H1 (cell line): ENCODE measurements at regions not wholly inside any gene's neighbourhood (a gene's known extent, or its start where the extent isn't known, plus 50 kb on each side); places are given as distances from the start of the nearest gene placed in this dataset.

ENCODE experiments used
- CTCF ChIA-PET: fragments of 300-600 bp; sonication (Branson Sonifier 250); formaldehyde crosslinking; loops from one replicate; lab custom pipeline; 2021; ENCODE audit not compliant: partially characterized antibody; lab: Charles Lee
- POLR2A ChIA-PET: fragments of 300-600 bp; sonication (Branson Sonifier 250); formaldehyde crosslinking; loops from one replicate; lab custom pipeline; 2021; ENCODE audit warnings: inconsistent platforms; ENCODE audit not compliant: partially characterized antibody; lab: Charles Lee
- DNase-seq, 2 experiments: peaks; one replicate each; pipeline versions ENCODE4 v3.0.0 to v3.0.0-alpha.2; 2010 to 2022; ENCODE audit warnings: low spot score in 2 of 2, low read depth in 1 of 2, mixed read lengths in 1 of 2
- FAIRE-seq: peaks from 2 replicates; lab custom pipeline; 2011; peaks lifted over from hg19 to GRCh38; lab: Jason Lieb, UNC
- H2AFZ ChIP-seq: 2 replicates; pipeline ENCODE4 v1.8.1; 2012; ENCODE audit warnings: low read length, inconsistent platforms
- H2AK5ac ChIP-seq: 2 replicates; pipeline ENCODE4 v1.6.1; 2013; ENCODE audit warnings: low read depth, low read length
- H2BK120ac ChIP-seq: replicated peaks from 2 replicates; pipeline ENCODE3; 2013; ENCODE audit warnings: low read depth, low read length, inconsistent platforms
- H2BK12ac ChIP-seq: 2 replicates; pipeline ENCODE4 v1.6.1; 2013; ENCODE audit warnings: low read depth, low read length
- H2BK15ac ChIP-seq: 2 replicates; pipeline ENCODE4 v1.6.1; 2013; ENCODE audit warnings: low read length
- H2BK20ac ChIP-seq: 2 replicates; pipeline ENCODE4 v1.6.1; 2013; ENCODE audit warnings: low read length
- H2BK5ac ChIP-seq: 2 replicates; pipeline ENCODE4 v1.6.1; 2013; ENCODE audit warnings: low read depth, low read length
- H3K14ac ChIP-seq: 2 replicates; pipeline ENCODE4 v1.6.1; 2013; ENCODE audit warnings: inconsistent platforms; ENCODE audit not compliant: insufficient read length
- H3K18ac ChIP-seq: 2 replicates; pipeline ENCODE4 v1.6.1; 2013; ENCODE audit warnings: low read length; ENCODE audit errors: extremely low read depth
- H3K23ac ChIP-seq: 2 replicates; pipeline ENCODE4 v1.6.1; 2013; ENCODE audit warnings: inconsistent platforms; ENCODE audit not compliant: insufficient read length
- H3K23me2 ChIP-seq: 2 replicates; pipeline ENCODE4 v1.6.1; 2013; ENCODE audit warnings: low read depth, low read length
- H3K27ac ChIP-seq: 2 replicates; pipeline ENCODE4 v1.6.1; 2011; ENCODE audit warnings: low read depth, low read length, inconsistent platforms
- H3K27me3 ChIP-seq, 4 experiments: replicated peaks in 1 of 4; 1 replicate in 1 of 4; 2 replicates in 3 of 4; pipeline versions ENCODE4 v1.6.1 to v1.8.1; 2011 to 2013; ENCODE audit warnings: low read length in 3 of 4, mild to moderate bottlenecking in 3 of 4, inconsistent platforms in 2 of 4, mixed read lengths in 2 of 4, moderate library complexity in 1 of 4; ENCODE audit not compliant: control insufficient read depth in 3 of 4, insufficient read depth in 3 of 4; ENCODE audit errors: extremely low read depth in 1 of 4
- H3K36me3 ChIP-seq, 4 experiments: 2 replicates each; pipeline versions ENCODE4 v1.6.1 to v1.8.1; 2011 to 2013; ENCODE audit warnings: mild to moderate bottlenecking in 4 of 4, low read length in 3 of 4, moderate library complexity in 2 of 4, control low read depth in 1 of 4, inconsistent platforms in 1 of 4; ENCODE audit not compliant: insufficient read depth in 4 of 4, control insufficient read depth in 2 of 4
- H3K4ac ChIP-seq: replicated peaks from 2 replicates; pipeline ENCODE3; 2013; ENCODE audit warnings: low read length, low read depth, mixed read lengths, inconsistent platforms; ENCODE audit not compliant: insufficient read length
- H3K4me1 ChIP-seq, 4 experiments: replicated peaks in 1 of 4; 1 replicate in 1 of 4; 2 replicates in 3 of 4; pipeline versions ENCODE4 v1.6.1 to v1.8.1; 2011 to 2013; ENCODE audit warnings: low read length in 3 of 4, inconsistent platforms in 2 of 4, mixed read lengths in 1 of 4; ENCODE audit not compliant: insufficient read depth in 4 of 4, control insufficient read depth in 3 of 4
- H3K4me2 ChIP-seq, 2 experiments: 2 replicates each; pipeline versions ENCODE4 v1.6.1 to v1.8.1; 2011 to 2013; ENCODE audit warnings: low read depth in 2 of 2, low read length in 2 of 2, control low read depth in 1 of 2, inconsistent platforms in 1 of 2, mild to moderate bottlenecking in 1 of 2; ENCODE audit not compliant: insufficient read depth in 1 of 2
- H3K4me3 ChIP-seq, 4 experiments: fragments of 200-600, 300-600 bp in 1 of 4; sonication (generic), shearing (Covaris generic), sonication (Bioruptor Twin) in 1 of 4; 2 replicates each; pipeline versions ENCODE4 v1.5.1 to v1.8.1; 2011 to 2016; ENCODE audit warnings: low read length in 4 of 4, low read depth in 3 of 4, control low read depth in 2 of 4, inconsistent platforms in 2 of 4, mild to moderate bottlenecking in 2 of 4, mixed read lengths in 1 of 4, moderate library complexity in 1 of 4; ENCODE audit not compliant: insufficient read depth in 2 of 4; ENCODE audit errors: extremely low read depth in 1 of 4
- H3K56ac ChIP-seq: replicated peaks from 2 replicates; pipeline ENCODE3; 2013; ENCODE audit warnings: low read depth, mild to moderate bottlenecking, mixed read lengths, low read length, inconsistent platforms; ENCODE audit not compliant: insufficient read length
- H3K79me1 ChIP-seq: 2 replicates; pipeline ENCODE4 v1.6.1; 2013; ENCODE audit warnings: low read depth, low read length, control low read depth
- H3K79me2 ChIP-seq, 2 experiments: 2 replicates each; pipeline versions ENCODE4 v1.6.1 to v1.8.1; 2012 to 2013; ENCODE audit warnings: low read length in 2 of 2, mild to moderate bottlenecking in 2 of 2, inconsistent platforms in 1 of 2; ENCODE audit not compliant: insufficient read depth in 2 of 2, control insufficient read depth in 1 of 2
- H3K9ac ChIP-seq, 4 experiments: replicated peaks in 1 of 4; 1 replicate in 1 of 4; 2 replicates in 3 of 4; pipeline versions ENCODE4 v1.6.1 to v1.8.1; 2011 to 2013; ENCODE audit warnings: low read depth in 3 of 4, low read length in 3 of 4, control low read depth in 2 of 4, mild to moderate bottlenecking in 2 of 4, moderate library complexity in 2 of 4, inconsistent platforms in 1 of 4; ENCODE audit errors: extremely low read depth in 1 of 4
- H3K9me3 ChIP-seq, 2 experiments: 2 replicates each; pipeline versions ENCODE4 v1.6.1 to v1.8.1; 2012 to 2013; ENCODE audit warnings: mild to moderate bottlenecking in 2 of 2, moderate library complexity in 2 of 2, control low read depth in 1 of 2, inconsistent platforms in 1 of 2, low read depth in 1 of 2, low read length in 1 of 2, mixed read lengths in 1 of 2; ENCODE audit not compliant: insufficient read depth in 2 of 2
- H4K20me1 ChIP-seq, 2 experiments: replicated peaks in 1 of 2; 2 replicates each; pipeline versions ENCODE3 to v1.8.1; 2011 to 2013; ENCODE audit warnings: inconsistent platforms in 2 of 2, low read length in 2 of 2, mild to moderate bottlenecking in 1 of 2; ENCODE audit not compliant: insufficient read depth in 2 of 2, control insufficient read depth in 1 of 2
- H4K5ac ChIP-seq: 2 replicates; pipeline ENCODE4 v1.6.1; 2013; ENCODE audit warnings: low read length, low read depth, mixed read lengths, inconsistent platforms; ENCODE audit not compliant: insufficient read length
- H4K8ac ChIP-seq: 2 replicates; pipeline ENCODE4 v1.8.0; 2013; ENCODE audit warnings: mild to moderate bottlenecking, moderate library complexity, low read length, inconsistent platforms; ENCODE audit not compliant: insufficient read depth; ENCODE audit errors: extremely low read depth
- H4K91ac ChIP-seq: replicated peaks from 2 replicates; pipeline ENCODE3; 2013; ENCODE audit warnings: low read length, mixed read lengths, inconsistent platforms; ENCODE audit not compliant: insufficient read length
- BACH1 ChIP-seq: IDR thresholded peaks from 2 replicates; pipeline ENCODE4 v1.6.1; 2012; ENCODE audit warnings: low read length, improper control_type of control experiment
- BCL11A ChIP-seq, 2 experiments: IDR thresholded peaks; one replicate each; pipeline ENCODE4 v1.6.1; 2011; ENCODE audit warnings: low read depth in 2 of 2, low read length in 2 of 2, mild to moderate bottlenecking in 2 of 2
- BRCA1 ChIP-seq: IDR thresholded peaks from 2 replicates; pipeline ENCODE4 v1.6.1; 2012; ENCODE audit warnings: low read depth, low read length, improper control_type of control experiment
- FOSL1 ChIP-seq: IDR thresholded peaks from 2 replicates; pipeline ENCODE4 v1.6.1; 2011; ENCODE audit warnings: mild to moderate bottlenecking, low read depth, low read length, moderate library complexity; ENCODE audit not compliant: insufficient read depth
- HDAC2 ChIP-seq, 2 experiments: fragments of 300-600 bp in 1 of 2; sonication (generic) in 1 of 2; IDR thresholded peaks; 2 replicates each; pipeline ENCODE4 v1.6.1; 2011 to 2012; ENCODE audit warnings: low read depth in 2 of 2, low read length in 2 of 2, mild to moderate bottlenecking in 2 of 2, moderate library complexity in 2 of 2, borderline replicate concordance in 1 of 2, inconsistent platforms in 1 of 2
- KDM5A ChIP-seq: fragments of 200-600 bp; IDR thresholded peaks from 2 replicates; pipeline ENCODE4 v1.7.1; 2012; ENCODE audit warnings: mild to moderate bottlenecking, low read length, inconsistent platforms, mixed read lengths
- POLR2AphosphoS5 ChIP-seq: IDR thresholded peaks from 2 replicates; pipeline ENCODE4 v1.6.1; 2011; ENCODE audit warnings: low read depth, low read length
- RBBP5 ChIP-seq: IDR thresholded peaks from 2 replicates; pipeline ENCODE4 v1.7.1; 2012; ENCODE audit warnings: low read depth, mild to moderate bottlenecking, inconsistent platforms, low read length, moderate library complexity, borderline replicate concordance
- RFX5 ChIP-seq: IDR thresholded peaks from 2 replicates; pipeline ENCODE4 v1.6.1; 2011; ENCODE audit warnings: low read depth, low read length, improper control_type of control experiment, borderline replicate concordance
- SP4 ChIP-seq: IDR thresholded peaks from 2 replicates; pipeline ENCODE4 v1.6.1; 2012; ENCODE audit warnings: low read length, inconsistent platforms
- SUZ12 ChIP-seq: fragments of 200-600 bp; sonication (generic); IDR thresholded peaks from 2 replicates; pipeline ENCODE4 v1.6.1; 2012; ENCODE audit warnings: mild to moderate bottlenecking, inconsistent platforms, low read length, moderate library complexity, mixed read lengths
- TBP ChIP-seq: IDR thresholded peaks from 2 replicates; pipeline ENCODE4 v1.6.1; 2011; ENCODE audit warnings: low read depth, low read length, improper control_type of control experiment
- ZNF274 ChIP-seq: IDR thresholded peaks from 2 replicates; pipeline ENCODE4 v1.7.0; 2012; ENCODE audit warnings: low read length, borderline replicate concordance; ENCODE audit errors: extremely low read depth
- WGBS, 2 experiments: shearing (Covaris generic) in 1 of 2; methylation state at CpG; one replicate each; pipeline versions ENCODE4 v1.1.6 to v1.1.7; 2013 to 2015; ENCODE audit warnings: low lambda C conversion rate in 2 of 2, mixed read lengths in 2 of 2, inconsistent platforms in 1 of 2, low coverage in 1 of 2, missing lambda C conversion rate in 1 of 2; ENCODE audit not compliant: insufficient replicate concordance in 2 of 2, insufficient coverage in 1 of 2, insufficient read length in 1 of 2; ENCODE audit errors: extremely low coverage in 1 of 2, missing lambda C conversion rate in 1 of 2; 5-methylcytosine and 5-hydroxymethylcytosine counted together
- TF ChIP-seq, protein P1 (sequence below): IDR thresholded peaks from 2 replicates; pipeline ENCODE4 v1.6.1; 2011; ENCODE audit warnings: low read depth, mild to moderate bottlenecking, low read length; ENCODE audit not compliant: insufficient read depth

DNA sequence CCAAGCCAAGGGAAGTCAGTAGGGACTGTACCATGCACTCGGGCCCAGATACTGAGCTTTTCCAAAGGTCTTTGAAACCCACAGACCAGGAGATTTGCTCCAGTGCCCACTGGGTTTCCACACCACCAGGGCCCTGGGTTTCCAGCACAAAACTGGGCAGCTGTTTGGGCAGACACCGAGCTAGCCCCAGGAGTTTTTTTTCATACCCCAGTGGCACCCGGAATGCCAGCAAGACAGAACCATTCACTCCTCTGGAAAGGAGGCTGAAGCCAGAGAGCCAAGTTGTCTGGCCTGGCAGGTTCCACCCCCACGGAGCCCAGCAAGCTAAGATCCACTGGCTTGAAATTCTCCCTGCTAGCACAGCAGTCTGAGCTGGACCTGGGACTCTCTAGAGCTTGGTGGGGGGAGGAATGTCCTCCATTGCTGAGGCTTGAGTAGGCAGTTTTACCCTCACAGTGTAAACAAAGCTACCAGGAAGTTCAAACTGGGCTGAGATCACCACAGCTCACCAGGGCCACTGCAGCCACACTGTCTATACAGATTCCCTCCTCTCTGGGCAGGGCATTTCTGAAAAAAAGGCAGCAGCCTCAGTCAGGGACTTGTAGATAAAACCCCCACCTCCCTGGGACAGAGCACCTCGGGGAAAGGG lies 793.7 kb downstream of the RPS29 start:
- Histone ChIP-seq H3K56ac (no peak overlapping the region), H3K27me3 (no peaks in the 10 kb centered on the region), H3K14ac (no peak overlapping the region), H3K23ac (no peak overlapping the region), H3K79me1 (no peaks in the 10 kb centered on the region), H3K4ac (no peak overlapping the region), H3K18ac (no peak overlapping the region; the same call in 1 of the 2 replicates), H4K5ac (no peak overlapping the region), H3K79me2 (no peaks in the 10 kb centered on the region), H3K9me3 (no peaks in the 10 kb centered on the region), H2BK20ac (no peak overlapping the region), H3K4me2 (no peak overlapping the region), H4K91ac (no peak overlapping the region), H4K20me1 (no peaks in the 10 kb centered on the region), H2AFZ (peak overlapping the region; percentile 84), H3K4me3 (no peak overlapping the region), H2AK5ac (no peak overlapping the region), H2BK15ac (no peak overlapping the region), H3K36me3 (no peaks in the 10 kb centered on the region), H4K8ac (peak overlapping the region; percentile 35; the same call in 1 of the 2 replicates), H2BK120ac (no peak overlapping the region), H3K4me1 (peaks cover 0 to 2% (median 0%) of the 10 kb centered on the region in 4 experiments; a peak in 1 of 7 replicates), H3K27ac (no peak overlapping the region), H3K9ac (no peak overlapping the region), H2BK5ac (no peak overlapping the region), H3K23me2 (no peaks in the 10 kb centered on the region), H2BK12ac (no peak overlapping the region)
- CTCF ChIA-PET: no interaction called here
- DNase-seq (no peak), FAIRE-seq (no peak)
- WGBS, 2 experiments: 90% methylated on average over 4 of the region's 5 CpGs; no CpG with 5 or more reads in 1 of the 2 experiments
- POLR2A ChIA-PET: no interaction called here
- TF ChIP-seq RBBP5 (no peak), SP4 (no peak), RFX5 (no peak), POLR2AphosphoS5 (no peak), KDM5A (no peak), HDAC2 (IDR thresholded peaks at IDR 0.05; ENCODE audit: borderline replicate concordance in 1 of 2, low read depth in 2 of 2, low read length in 2 of 2) (no peak), ZNF274 (no peak), FOSL1 (no peak), BACH1 (no peak), TBP (no peak), SUZ12 (no peak), BRCA1 (no peak), BCL11A (IDR thresholded peaks at IDR 0.05; ENCODE audit: low read depth in 2 of 2, low read length in 2 of 2) (no peak)
- TF ChIP-seq, protein P1, sequence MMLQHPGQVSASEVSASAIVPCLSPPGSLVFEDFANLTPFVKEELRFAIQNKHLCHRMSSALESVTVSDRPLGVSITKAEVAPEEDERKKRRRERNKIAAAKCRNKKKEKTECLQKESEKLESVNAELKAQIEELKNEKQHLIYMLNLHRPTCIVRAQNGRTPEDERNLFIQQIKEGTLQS: no peak
